Islet precursor cell (in vitro differentiated cells): ENCODE measurements at regions not wholly inside any gene's neighbourhood (a gene's known extent, or its start where the extent isn't known, plus 50 kb on each side); places are given as distances from the start of the nearest gene placed in this dataset.

ENCODE experiments used
- DNase-seq: peaks from one replicate; pipeline ENCODE4 v3.0.0-alpha.2; 2018

DNA sequence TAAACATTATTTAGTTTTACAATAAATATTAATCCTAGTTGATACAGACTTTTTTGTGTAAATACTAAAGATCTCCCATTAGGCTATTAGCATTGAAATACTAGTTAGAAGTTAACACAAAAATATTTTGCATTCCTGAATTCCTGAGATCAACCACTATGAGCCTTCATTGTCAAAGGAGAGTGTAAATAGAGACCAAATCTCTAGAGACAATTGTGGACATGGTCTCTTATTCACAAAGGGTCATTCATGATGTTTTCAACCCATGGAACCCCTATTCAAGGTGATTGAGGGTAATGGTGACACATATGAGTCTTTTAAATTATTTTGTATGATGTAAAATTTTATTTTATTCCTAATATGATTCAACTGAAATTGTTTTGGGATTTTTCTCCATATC is 1454.8 kb upstream of the LRRTM3 start:
- DNase-seq, result no peak

DNA sequence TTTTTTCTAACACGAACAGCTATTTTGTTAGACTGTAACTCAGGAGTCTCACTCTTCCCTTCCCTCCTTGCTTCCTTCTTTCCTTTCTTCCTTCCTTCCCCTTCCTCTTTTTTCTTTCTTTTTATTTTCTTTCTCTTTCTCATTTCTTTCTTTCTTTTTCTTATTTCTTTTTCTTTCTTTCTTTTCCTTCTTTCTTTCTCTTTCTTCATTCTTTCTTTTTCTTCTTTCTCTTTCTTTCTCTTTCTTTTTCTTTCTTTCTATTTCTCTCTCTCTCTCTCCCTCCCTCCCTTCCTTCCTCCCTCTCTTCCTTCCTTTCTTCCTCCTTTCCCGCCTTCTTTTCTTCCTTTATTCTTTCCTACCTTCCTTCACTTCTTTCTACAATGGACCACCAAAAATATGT is 1443.0 kb upstream of the LRRTM3 start:
- no peak for DNase-seq

DNA sequence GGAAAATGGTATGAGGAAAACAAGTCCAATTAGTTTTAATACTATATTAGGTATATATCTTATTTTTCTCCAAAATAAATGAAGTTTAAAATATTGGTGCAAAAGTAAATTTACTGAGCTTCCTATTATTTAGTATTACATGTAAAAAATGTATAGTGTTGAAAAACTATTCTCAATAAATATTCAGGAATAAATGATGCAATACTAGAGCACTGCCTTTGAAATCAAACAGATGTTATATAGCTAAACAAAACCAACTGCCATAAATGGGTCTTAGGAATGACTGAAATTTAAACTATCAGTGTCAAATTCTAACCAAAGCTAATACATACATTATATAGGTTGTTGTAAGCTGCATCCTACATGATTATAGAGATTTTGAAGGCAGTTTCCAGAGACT is 1434.0 kb upstream of the LRRTM3 start:
- no peak for DNase-seq

DNA sequence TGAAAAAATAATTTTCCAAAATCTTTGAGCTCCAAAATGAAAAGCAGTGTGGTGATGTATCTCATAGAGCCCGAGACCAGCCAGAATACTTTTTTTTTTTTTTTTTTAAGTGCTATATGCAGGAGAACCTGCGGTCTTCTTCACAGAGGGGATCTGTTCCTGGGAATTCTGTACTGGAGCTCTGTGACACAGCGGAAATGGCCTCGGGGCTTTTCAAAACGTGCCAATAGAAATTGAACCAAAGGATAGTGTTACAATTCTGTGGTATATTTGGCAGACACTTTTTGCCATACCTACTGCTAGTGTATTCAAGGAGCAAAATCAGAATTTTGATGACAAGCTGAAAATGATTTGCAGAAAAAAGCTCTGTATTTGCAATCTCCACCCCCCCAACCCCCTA is 1429.3 kb upstream of the LRRTM3 start:
- peak; percentile 78 for DNase-seq

DNA sequence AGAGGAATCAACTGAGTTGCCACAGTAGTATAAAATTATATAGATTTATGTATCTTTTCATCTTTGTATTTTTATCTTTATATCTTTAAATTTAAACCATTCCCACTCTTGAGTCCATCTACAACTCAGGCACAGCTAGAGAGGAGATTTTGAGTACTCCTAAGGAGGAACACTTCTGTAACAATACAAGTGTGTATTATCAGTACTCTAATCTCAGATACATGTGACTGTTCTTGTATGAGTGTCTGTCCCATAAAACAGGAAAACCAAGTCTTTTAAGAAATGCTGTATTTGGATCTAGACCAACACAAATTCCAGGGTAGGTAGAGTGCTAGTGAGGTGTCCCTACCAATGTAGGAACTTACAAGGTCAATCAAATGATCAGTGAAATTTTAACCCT is 1428.0 kb upstream of the LRRTM3 start:
- no peak for DNase-seq

DNA sequence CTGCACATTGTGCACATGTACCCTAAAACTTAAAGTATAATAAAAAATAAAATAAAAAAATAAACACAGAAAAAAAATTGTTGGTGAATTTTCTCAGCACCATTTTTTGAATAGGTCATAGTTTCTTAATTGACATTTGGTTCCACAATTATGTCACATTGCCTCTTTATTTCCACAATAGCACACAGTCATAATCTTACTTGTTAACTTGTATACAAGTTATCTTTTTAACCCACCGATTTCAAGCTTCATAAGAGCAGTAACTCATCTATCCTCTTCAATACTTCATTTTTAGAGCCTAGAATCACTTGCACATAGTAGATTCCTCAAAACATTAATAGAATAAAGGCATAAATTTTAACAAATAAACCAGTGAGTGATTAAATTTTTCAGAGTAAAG is 1425.1 kb upstream of the LRRTM3 start:
- no peak for DNase-seq

DNA sequence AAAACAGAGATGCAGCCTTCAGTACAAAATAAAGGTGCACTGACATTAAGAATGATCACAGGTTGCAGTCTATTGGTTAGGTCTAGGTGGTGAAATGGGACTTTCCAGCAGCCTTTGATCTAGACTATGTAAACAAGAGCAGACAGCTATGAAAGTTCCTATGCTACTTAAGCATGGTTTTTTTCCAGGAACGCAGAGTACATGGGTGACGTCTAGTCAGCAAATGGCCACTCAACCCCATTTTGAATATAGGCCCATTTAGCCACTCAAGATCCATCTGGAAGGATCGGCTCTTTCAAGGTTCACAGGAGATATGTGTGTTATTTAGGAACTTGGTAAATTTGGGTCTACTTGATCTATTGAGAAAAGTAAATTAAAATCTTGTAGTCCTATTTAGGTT is 1424.6 kb upstream of the LRRTM3 start:
- DNase-seq, result no peak

DNA sequence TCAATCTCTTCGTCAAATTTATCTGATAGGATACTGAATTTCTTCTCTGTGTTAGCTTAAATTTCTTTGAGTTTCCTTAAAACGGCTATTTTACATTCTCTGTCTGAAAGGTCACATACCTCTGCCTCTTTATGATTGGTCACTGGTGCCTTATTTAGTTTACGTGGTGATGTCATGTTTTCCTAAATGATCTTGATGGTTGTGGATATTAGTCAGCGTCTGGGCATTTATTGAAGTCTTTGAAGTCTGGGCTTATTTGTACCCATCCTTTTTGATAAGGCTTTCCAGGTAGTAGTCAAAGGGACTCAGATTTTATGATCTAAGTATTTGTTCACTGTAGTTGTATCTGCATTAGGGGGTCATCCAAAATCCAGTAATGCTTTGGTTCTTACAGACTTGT is 1407.5 kb upstream of the LRRTM3 start:
- DNase-seq, result peak; percentile 55

DNA sequence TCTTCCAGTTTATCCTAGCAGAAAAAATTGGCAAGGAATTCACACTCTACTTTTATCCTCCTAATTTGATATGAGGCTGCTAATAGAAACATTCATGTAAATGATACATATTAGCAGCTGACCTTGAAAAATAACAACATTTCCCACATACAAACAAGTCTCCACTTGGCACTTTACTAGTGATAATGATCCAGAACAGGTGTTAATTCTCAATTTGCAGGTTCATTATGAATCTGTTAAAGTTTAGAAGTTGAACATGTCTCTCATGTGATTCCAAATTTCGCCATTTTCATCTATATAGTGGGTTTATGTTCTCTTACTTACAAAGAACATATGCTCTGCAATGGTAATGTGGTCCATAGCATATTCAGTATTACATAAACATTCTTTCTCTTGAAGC is 1396.8 kb upstream of the LRRTM3 start:
- DNase-seq, result no peak

DNA sequence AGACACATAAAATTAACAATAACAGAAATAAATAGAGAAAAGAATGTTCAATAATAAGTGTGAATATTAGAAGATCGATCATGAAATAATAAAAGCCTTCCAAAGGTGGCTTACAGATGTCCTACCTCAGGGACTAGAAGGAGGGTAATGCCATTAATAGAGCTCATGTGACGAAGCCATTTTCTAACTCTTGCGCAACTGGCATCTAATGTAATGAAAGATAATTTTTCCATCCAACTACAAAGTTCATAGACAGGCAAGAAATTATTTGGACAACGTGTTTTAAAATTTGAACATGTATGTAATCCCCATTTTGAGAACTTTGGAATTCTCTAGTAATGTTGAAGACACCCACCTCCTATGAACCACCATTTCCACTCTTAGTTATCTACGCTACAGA is 1394.3 kb upstream of the LRRTM3 start:
- DNase-seq, result no peak

DNA sequence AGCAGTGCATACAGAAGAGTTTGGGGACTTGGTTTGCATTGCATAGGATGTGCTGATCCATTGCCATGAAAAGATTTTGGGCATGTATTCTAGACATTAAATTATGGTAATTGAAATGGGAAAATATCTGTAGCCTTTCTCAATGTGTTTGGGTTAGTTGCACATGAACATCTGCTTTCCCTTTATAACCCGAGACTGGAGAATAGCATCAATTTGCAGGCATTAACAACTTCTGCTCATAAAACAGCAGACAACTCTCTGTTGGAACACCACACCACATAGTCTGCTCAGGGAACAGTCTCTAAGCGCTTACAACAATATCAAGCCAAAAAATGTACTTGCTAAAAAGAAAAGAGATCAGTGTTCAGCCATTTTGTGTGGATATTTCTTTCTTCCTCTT is 1391.1 kb upstream of the LRRTM3 start:
- no peak for DNase-seq

DNA sequence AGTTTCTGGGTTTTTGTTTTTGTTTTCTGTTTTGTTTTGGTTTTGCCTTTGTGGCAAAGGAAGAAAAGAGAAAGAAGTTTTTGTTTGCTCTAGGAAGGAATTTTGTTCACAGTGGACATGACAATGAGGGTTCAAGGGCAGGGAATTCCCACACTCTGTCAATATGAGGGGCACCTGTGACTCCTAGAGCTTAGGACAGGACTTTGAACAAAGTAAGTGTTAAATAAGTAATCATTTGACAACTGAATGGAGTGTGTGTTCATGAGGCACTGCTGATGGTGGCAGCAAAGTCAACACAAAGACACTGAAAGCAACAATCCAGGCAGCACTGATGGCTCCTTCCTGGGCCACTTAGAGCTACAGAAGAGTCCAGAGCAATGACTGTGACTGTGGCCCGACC is 1381.1 kb upstream of the LRRTM3 start:
- no peak for DNase-seq

DNA sequence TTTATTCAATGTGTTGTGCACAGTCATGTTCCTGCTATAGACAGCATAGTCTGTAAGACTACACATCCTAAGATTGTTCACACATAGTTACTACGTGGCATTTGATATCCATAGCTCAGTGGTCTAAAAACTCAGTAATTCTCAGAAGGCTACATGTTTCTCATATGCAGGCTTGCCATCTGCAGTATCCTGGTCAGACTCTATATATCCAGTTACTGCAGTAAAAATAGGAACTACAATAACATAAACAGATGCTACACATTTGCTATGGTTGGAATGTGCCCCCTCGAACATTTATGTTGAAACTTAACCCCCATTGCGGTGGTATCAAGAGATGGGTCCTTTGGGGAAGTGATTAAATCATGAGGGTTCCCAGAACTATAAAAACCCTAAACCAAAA is 1377.8 kb upstream of the LRRTM3 start:
- DNase-seq, result no peak

DNA sequence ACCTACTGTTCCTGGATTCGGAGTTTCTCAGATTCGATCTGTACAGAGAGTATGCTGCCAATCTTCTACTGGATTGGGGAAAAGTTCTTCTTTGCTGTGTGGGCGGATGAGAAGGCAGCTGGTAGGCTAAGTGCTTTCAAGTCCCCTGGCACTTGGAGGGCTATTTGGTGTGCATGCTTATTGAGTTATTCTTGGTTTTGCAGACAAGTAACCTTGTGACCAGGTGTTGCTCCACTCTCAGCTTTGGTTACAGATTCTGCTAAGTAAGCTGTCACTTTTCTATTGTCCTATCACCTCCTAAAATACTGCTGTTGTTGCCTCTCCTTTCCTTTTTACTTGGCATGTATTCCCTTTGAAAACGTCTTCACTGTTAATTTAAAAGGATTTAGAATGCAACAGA is 1375.1 kb upstream of the LRRTM3 start:
- DNase-seq, result no peak

DNA sequence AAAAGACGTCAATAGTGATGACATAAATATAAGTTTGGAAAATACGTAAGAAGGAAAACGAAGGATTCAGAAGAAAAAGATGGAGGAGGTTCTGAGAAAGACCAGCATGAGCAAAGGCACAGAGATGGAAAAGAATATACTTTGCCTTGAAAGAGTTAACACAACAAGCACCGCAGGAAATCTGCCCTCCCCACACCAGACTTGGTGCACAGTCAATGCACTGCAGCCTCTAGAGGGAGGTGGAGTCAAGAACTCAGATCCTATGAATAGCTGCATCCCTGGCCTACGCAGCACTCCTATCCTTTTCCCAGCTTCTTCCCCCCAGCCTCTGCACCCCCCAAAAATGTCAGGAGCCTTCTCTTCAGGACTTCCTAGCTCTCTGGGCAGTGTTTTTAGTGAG is 1370.6 kb upstream of the LRRTM3 start:
- DNase-seq, result no peak

DNA sequence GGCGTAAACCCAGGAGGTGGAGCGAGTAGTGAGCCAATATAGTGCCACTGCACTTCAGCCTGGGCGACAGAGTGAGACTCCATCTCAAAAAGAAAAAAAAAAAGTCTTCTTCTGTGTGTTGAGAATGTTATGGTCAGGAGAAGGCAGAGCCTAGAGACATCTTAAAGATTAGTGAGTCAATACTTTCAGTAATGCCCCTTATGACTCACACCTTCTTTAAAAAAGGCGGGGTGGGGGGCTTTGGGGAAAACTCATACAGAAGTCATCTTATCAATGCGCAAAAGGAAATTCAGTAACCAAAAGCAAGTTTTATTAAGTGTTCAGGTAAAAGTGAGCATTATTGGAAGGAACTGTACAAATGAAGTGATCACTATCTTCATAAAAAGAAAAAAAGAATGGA is 1369.8 kb upstream of the LRRTM3 start:
- DNase-seq, result no peak

DNA sequence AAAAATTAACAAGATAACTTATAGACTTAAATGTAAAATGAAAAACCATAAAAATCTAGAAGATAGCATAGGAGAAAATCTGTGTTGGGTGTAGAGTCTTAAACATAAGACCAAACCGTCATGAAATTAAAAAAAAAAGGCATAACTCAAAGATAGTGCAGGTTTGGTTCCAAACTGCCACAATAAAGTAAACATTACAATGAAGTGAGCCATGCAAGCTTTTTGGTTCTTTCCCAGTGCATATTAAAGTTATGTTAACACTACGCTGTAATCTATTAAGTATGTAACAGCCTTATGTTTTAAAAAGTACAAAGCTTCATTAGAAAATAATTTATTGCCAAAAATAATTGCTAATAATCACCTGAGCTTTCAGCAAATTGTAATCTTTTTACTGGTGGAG is 1366.5 kb upstream of the LRRTM3 start:
- no peak for DNase-seq

DNA sequence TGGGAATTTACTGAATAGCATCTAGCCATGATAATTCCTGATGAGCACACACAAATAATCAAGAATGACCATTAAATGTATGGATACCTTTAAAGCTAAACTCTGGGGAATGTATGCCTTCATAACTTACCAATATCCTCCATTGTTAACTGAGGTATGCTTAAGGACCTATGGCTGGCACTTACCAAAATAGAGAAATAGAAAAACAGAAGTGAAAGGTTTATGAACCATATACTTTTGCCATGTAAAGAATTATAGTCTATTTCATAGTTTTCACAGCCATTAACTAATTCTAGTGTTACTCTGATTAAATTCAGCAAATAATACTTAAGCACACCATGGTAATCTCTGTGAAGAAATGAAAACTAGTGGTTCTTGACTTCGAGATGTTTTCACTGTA is 1360.6 kb upstream of the LRRTM3 start:
- DNase-seq, result no peak

DNA sequence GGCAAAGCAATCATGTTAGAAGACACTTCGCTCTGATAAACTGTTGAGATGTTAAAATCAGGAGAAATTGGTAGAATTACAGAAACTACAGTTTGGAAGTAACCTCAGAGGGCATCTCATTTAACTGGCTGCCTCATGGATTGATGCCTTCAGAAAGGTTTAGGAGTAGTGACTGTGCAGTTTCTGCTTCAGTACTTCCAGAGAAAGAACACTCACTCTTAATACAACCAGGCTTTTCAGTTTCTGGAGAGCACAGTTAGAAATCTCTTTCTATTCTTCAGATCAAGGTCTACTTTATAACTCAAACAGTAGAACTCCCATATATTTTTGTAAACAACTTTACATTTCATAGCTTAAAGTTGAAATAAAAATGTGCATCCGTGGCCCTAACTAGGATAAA is 1358.9 kb upstream of the LRRTM3 start:
- DNase-seq, result no peak

DNA sequence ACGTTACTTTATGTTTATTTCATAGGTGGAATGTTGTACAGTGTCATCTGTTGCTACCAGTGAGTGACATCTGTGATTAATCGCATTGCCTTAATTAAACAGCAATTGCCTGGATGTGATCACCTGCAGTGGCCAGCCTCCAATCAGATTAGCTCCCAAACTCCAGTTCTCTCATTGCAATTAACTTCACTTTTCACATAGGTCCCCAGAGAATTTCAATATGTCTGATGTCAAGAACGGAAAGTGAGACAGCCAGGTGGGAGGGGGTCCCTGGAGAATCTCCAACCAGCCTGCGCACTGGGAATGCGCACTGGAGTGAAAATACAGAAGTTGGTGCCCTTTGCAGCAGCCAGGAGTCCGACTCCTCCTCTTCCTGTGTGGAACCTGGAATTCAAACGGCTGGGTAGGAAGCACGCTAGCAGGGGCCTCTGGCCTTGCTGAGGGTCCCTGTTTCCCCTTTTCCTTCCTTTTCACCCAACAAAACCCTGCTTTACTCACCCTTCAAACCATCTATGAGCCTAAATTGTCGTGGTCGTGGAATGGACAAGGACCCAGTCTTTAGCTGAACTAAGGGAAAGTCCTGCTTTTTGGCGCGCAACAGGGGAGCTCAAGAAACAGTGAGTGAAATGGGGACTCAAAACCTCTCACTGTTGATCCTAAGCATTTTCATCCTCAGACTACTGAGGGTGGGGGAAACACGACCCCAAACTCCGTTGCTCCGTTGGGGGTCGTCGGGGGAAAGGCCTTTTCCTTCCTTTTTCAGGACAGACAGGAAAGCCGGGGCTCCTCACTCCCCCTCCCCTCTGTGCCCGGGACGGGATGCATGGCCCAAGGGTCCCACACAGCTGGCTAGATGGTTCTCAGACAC is 1355.5 kb upstream of the LRRTM3 start:
- DNase-seq, result peak; percentile 89

DNA sequence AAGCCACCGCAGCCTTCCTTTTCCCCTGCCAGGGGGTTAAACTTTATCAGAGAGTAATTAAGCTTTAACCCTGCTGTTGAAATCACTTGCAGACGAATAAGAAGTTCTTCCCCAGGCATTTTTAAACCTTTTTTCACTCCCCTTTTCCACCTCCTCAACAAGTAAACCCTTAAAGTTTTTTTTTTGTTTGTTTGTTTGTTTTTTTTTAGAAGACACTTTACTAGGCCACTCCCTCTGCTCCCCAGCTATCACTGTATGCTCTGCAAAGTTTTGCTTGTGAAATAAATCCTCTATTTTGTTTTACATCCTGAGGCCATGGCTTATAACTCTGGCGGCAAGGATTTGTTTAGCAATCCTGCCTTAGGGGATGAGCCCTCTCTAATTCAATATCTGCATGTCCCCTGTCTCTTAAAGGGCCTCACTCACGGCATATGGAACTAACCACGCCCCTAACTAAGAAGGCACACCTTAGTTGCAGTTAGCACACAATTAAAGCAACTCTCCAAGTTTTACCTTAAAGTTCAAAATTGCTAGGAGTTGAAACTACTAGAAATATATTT is 1354.7 kb upstream of the LRRTM3 start:
- peak; percentile 55 for DNase-seq

DNA sequence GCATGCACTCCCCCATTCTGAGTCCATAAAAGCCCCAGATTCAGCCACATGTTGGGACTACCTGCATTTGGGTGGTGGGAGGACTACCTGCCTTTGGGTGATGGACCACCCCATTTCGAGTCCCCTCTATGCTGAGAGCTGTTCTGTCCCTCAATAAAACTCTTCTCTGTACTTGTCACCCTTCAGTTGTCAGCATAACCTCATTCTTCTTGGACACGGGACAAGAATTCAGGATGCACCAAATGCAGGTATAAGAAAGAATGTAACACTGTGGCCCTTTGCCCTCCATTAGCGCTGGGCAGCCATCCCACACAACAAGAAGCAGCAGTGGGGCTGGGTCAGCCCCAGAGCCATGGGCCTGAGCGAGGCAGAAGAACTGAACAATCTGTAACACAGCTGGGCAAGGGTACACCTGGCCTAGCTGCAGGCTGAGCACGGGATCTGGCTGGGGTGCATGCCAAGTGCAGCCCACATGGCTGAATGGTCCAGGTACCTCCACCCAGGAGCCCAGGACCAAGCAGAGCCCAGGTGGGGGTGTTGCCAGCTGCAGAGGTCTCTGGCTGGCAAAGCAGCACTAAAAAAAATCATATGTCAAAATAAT is 1344.3 kb upstream of the LRRTM3 start:
- no peak for DNase-seq

DNA sequence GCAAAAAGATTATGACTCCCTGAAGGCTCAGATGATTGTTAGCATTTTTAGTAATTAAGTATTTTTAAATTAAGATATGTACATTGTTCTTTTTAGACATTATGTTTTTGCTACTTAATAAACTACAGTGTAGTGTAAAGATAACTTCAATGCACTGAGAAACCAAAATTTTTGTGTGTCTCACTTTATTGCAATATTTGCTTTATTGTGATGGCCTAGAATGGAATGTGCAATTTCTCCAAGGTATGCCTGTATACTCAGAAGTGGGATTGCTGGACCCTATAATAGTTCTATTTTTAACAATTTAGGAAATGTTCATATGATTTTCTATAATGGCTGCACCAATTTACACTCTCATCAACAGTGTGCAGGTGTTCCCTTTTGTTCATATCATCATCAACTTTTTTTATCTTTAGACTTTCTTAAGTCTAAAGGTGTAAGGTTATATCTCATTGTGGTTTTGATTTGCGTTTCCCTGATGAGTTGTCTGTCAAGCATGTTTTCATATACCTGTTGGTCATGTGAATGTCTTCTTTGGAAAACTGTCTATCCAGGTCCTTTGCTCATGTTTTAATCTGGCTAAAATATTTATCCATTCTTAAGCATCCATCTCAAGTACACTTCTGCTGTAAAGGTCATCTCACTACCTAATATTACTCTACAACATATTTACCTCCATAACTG is 1323.5 kb upstream of the LRRTM3 start:
- no peak for DNase-seq

DNA sequence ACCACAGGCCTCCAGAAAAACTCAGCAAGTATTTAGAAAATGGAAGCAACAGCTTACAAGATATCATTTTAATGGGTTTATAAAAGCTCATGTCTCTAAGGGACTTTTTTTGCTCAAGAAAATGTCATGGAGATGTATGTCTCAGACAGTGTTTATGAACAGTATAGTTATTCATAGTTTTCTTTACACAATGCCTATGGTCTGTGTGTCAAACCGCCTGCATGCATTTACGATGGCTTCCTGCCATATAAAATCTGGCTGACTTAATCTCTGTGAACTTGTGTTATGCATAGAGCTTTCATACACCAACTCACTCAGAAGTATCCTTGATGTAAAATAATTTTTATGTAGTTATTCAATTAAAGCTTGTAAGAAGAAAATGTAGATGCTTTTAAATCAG is 1314.2 kb upstream of the LRRTM3 start:
- no peak for DNase-seq
